ENCODE measurements at regions not wholly inside any gene's neighbourhood (a gene's known extent, or its start where the extent isn't known, plus 50 kb on each side); places are given as distances from the start of the nearest gene placed in this dataset.

- Histone ChIP-seq H3K4me3 (no peak overlapping the region), H3K4me1 (no peaks in the 10 kb centered on the region), H3K36me3 (no peaks in the 10 kb centered on the region), H3K9me3 (no peaks in the 10 kb centered on the region), H3K27ac (no peak overlapping the region), H3K27me3 (no peaks in the 10 kb centered on the region)
- TF ChIP-seq, protein P1, sequence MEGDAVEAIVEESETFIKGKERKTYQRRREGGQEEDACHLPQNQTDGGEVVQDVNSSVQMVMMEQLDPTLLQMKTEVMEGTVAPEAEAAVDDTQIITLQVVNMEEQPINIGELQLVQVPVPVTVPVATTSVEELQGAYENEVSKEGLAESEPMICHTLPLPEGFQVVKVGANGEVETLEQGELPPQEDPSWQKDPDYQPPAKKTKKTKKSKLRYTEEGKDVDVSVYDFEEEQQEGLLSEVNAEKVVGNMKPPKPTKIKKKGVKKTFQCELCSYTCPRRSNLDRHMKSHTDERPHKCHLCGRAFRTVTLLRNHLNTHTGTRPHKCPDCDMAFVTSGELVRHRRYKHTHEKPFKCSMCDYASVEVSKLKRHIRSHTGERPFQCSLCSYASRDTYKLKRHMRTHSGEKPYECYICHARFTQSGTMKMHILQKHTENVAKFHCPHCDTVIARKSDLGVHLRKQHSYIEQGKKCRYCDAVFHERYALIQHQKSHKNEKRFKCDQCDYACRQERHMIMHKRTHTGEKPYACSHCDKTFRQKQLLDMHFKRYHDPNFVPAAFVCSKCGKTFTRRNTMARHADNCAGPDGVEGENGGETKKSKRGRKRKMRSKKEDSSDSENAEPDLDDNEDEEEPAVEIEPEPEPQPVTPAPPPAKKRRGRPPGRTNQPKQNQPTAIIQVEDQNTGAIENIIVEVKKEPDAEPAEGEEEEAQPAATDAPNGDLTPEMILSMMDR (IDR thresholded peaks at IDR 0.05): no peak
- intact Hi-C loops (cut with DNase I): no loop called here
- no peak for DNase-seq (ENCODE audit: low spot score in 2 of 2)
Measured at GRCh38 chr5:88388476-88389337, 120.1 kb upstream of the TMEM161B start.

DNA sequence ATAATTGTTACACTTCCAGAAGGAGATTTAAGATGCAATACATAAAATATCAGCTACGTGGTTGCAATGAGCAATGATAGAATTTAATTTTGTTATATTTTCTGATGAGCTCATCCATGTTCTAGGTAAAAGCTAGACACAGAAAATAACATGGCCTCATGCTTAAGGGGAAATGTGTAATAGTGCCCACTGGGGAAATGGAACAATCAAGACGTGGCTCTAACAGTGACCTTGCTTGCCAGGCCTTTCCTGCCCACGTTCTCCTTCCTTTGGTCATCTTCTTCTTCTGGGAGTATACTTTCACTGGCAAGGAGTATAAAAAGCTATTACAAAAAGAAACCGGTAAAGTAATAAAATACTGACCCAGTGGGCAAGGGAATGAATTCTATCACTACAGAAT, 116.2 kb upstream of the TMEM161B start:
- Histone ChIP-seq H3K27me3 (no peaks in the 10 kb centered on the region), H3K4me3 (no peak overlapping the region), H3K27ac (no peak overlapping the region), H3K36me3 (no peaks in the 10 kb centered on the region), H3K4me1 (no peaks in the 10 kb centered on the region), H3K9me3 (no peaks in the 10 kb centered on the region)
- intact Hi-C loops (cut with DNase I): no loop called here
- TF ChIP-seq, protein P1 (IDR thresholded peaks at IDR 0.05): no peak
- no peak for DNase-seq (ENCODE audit: low spot score in 2 of 2)

GRCh38 chr5:88380332-88380731, 111.7 kb upstream of the TMEM161B start:
- H3K27me3 ChIP-seq: no peaks in the 10 kb centered on the region
- no peaks in the 10 kb centered on the region for H3K36me3 ChIP-seq
- intact Hi-C loops (cut with DNase I): no loop called here
- H3K4me1 ChIP-seq: no peaks in the 10 kb centered on the region
- TF ChIP-seq, protein P1 (IDR thresholded peaks at IDR 0.05): no peak
- H3K27ac ChIP-seq: no peak overlapping the region
- H3K9me3 ChIP-seq: no peaks in the 10 kb centered on the region
- no peak overlapping the region for H3K4me3 ChIP-seq
- no peak for DNase-seq (ENCODE audit: low spot score in 2 of 2)

DNA sequence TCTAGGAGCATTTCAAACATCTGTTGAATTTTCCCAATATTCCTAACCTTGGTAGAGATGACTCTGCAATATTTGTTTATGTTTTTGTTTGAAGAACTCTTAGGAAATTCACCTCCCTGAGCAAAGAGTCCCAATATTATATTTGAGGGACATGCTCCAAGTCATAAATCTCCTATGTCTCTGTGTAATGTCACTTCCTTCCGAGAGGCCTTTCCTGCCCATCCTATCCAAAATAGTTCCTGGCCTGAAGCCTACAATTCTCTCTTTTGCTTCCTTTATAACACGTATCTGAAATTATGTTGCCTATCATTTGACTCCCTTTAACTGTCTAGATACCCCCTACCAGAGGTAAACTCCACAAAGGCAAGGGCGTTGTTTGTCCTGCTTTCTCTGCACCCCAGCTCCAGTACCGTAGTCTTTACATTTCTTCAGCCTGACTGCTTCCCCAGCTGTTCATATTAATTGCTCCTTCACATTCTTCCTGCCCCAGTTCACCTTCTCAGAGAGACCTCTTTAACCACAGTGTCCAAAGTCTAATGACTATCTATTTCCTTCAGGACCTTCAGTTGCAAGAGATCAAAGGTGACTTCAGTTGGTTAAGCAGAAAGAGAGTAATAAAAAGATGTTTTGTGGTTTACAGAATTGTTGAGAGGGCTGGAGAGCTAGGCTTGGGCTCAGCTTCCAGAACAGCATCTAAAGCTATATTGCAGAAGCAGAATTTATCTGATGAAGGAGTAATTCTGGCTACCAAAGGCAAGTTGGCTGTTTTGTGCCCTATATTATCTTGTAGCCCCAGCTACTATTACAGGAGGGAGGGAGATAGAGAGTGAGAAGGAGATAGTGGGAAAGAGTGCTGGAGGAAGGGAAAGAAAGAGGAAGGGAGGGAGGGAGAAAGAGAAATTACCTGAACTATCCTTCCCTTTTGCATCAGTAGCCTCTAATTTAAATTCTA, 109.3 kb upstream of the TMEM161B start:
- intact Hi-C loops (cut with DNase I): no loop called here
- no peak for DNase-seq (ENCODE audit: low spot score in 2 of 2)
- Histone ChIP-seq H3K27ac (no peak overlapping the region), H3K36me3 (no peaks in the 10 kb centered on the region), H3K4me3 (no peak overlapping the region), H3K27me3 (no peaks in the 10 kb centered on the region), H3K4me1 (no peaks in the 10 kb centered on the region), H3K9me3 (no peaks in the 10 kb centered on the region)
- TF ChIP-seq, protein P1 (IDR thresholded peaks at IDR 0.05): no peak

GRCh38 chr5:88377240-88377639, 108.6 kb upstream of the TMEM161B start:
- no peak overlapping the region for H3K4me3 ChIP-seq
- H3K36me3 ChIP-seq: no peaks in the 10 kb centered on the region
- TF ChIP-seq, protein P1 (IDR thresholded peaks at IDR 0.05): no peak
- no peaks in the 10 kb centered on the region for H3K9me3 ChIP-seq
- no peak for DNase-seq (ENCODE audit: low spot score in 2 of 2)
- H3K27ac ChIP-seq: no peak overlapping the region
- intact Hi-C loops (cut with DNase I): no loop called here
- no peaks in the 10 kb centered on the region for H3K27me3 ChIP-seq
- H3K4me1 ChIP-seq: no peaks in the 10 kb centered on the region

All from ascending aorta (tissue), 2 donors.